Osteocyte (in vitro differentiated cells): ENCODE measurements at regions not wholly inside any gene's neighbourhood (a gene's known extent, or its start where the extent isn't known, plus 50 kb on each side); places are given as distances from the start of the nearest gene placed in this dataset.
"Not testable (repeated sequence)": the region's sequence is repeated elsewhere in the genome, so short reads cannot be mapped to it uniquely, and the experiment has no call there.

Source experiments
- DNase-seq: peaks from one replicate; pipeline ENCODE4 v3.0.0; 2021; ENCODE audit warnings: mixed read lengths; ENCODE audit not compliant: unreplicated experiment; ENCODE audit errors: extremely low spot score
- H3K27ac Mint-ChIP-seq: one replicate; pipeline ENCODE4 v1.8.0; 2021; ENCODE audit warnings: mild to moderate bottlenecking, mixed read lengths; ENCODE audit not compliant: unreplicated experiment
- H3K27me3 Mint-ChIP-seq: one replicate; pipeline ENCODE4 v1.8.0; 2021; ENCODE audit warnings: mixed read lengths; ENCODE audit not compliant: unreplicated experiment
- H3K36me3 Mint-ChIP-seq: one replicate; pipeline ENCODE4 v1.8.0; 2021; ENCODE audit warnings: mixed read lengths; ENCODE audit not compliant: unreplicated experiment
- H3K4me1 Mint-ChIP-seq: one replicate; pipeline ENCODE4 v1.8.0; 2021; ENCODE audit warnings: mixed read lengths; ENCODE audit not compliant: unreplicated experiment
- H3K4me3 Mint-ChIP-seq: one replicate; pipeline ENCODE4 v1.8.0; 2021; ENCODE audit warnings: mild to moderate bottlenecking, moderate library complexity, mixed read lengths; ENCODE audit not compliant: unreplicated experiment
- H3K9me3 Mint-ChIP-seq: one replicate; pipeline ENCODE4 v1.8.0; 2021; ENCODE audit warnings: mixed read lengths; ENCODE audit not compliant: unreplicated experiment
- CTCF ChIP-seq: fragments of 200-600 bp; sonication (generic); IDR thresholded peaks from 2 replicates; pipeline ENCODE4 v1.5.0; 2021; ENCODE audit warnings: antibody characterized with exemption, mild to moderate bottlenecking, moderate library complexity

GRCh38 chr9:97140566-97140965 lies 101.6 kb upstream of the CTSV start:
- no peaks in the 10 kb centered on the region for H3K27me3 Mint-ChIP-seq
- H3K4me1 Mint-ChIP-seq = no peaks in the 10 kb centered on the region
- no peaks in the 10 kb centered on the region for H3K9me3 Mint-ChIP-seq
- H3K36me3 Mint-ChIP-seq = no peaks in the 10 kb centered on the region
- DNase-seq = no peak
- TF ChIP-seq CTCF = no peak
- H3K4me3 Mint-ChIP-seq = no peak overlapping the region
- no peak overlapping the region for H3K27ac Mint-ChIP-seq

- Mint-ChIP-seq H3K27ac (no peak overlapping the region), H3K9me3 (no peaks in the 10 kb centered on the region), H3K36me3 (no peaks in the 10 kb centered on the region), H3K4me1 (no peaks in the 10 kb centered on the region), H3K27me3 (no peaks in the 10 kb centered on the region), H3K4me3 (no peak overlapping the region)
- no peak for TF ChIP-seq CTCF
- no peak for DNase-seq
Measured at GRCh38 chr9:97136421-97136820, 97.5 kb upstream of the CTSV start.

GRCh38 chr9:97133966-97134365 lies 95.0 kb upstream of the CTSV start:
- not testable (repeated sequence) for H3K4me3 Mint-ChIP-seq, DNase-seq, H3K4me1 Mint-ChIP-seq, H3K9me3 Mint-ChIP-seq, H3K27ac Mint-ChIP-seq, H3K27me3 Mint-ChIP-seq, H3K36me3 Mint-ChIP-seq

- no peak overlapping the region for H3K27ac Mint-ChIP-seq
- no peaks in the 10 kb centered on the region for H3K27me3 Mint-ChIP-seq
- H3K36me3 Mint-ChIP-seq = no peaks in the 10 kb centered on the region
- no peaks in the 10 kb centered on the region for H3K4me1 Mint-ChIP-seq
- DNase-seq = no peak
- H3K4me3 Mint-ChIP-seq = no peak overlapping the region
- H3K9me3 Mint-ChIP-seq = no peaks in the 10 kb centered on the region
- no peak for TF ChIP-seq CTCF
Measured at GRCh38 chr9:97132865-97133264, 93.9 kb upstream of the CTSV start.

- H3K4me1 Mint-ChIP-seq, H3K9me3 Mint-ChIP-seq, DNase-seq, H3K36me3 Mint-ChIP-seq, H3K27ac Mint-ChIP-seq, H3K27me3 Mint-ChIP-seq, H3K4me3 Mint-ChIP-seq: not testable (repeated sequence)
Measured at GRCh38 chr9:97130864-97131263, 91.9 kb upstream of the CTSV start.

- not testable (repeated sequence) for DNase-seq, H3K36me3 Mint-ChIP-seq, H3K27ac Mint-ChIP-seq, H3K9me3 Mint-ChIP-seq, H3K4me3 Mint-ChIP-seq, H3K4me1 Mint-ChIP-seq
- peaks cover 12% of the 10 kb centered on the region for H3K27me3 Mint-ChIP-seq
Measured at GRCh38 chr9:97130387-97130786, 91.4 kb upstream of the CTSV start.

GRCh38 chr9:97128919-97129318 lies 90.0 kb upstream of the CTSV start:
- Mint-ChIP-seq H3K4me3 (no peak overlapping the region), H3K4me1 (no peaks in the 10 kb centered on the region), H3K27me3 (peaks cover 17% of the 10 kb centered on the region), H3K9me3 (peaks cover 3% of the 10 kb centered on the region), H3K27ac (no peak overlapping the region), H3K36me3 (no peaks in the 10 kb centered on the region)
- no peak for DNase-seq
- no peak for TF ChIP-seq CTCF
